HG02798 (cell line): ENCODE measurements at regions not wholly inside any gene's neighbourhood (a gene's known extent, or its start where the extent isn't known, plus 50 kb on each side); places are given as distances from the start of the nearest gene placed in this dataset.
"Not testable (repeated sequence)": the region's sequence is repeated elsewhere in the genome, so short reads cannot be mapped to it uniquely, and the experiment has no call there.

Source experiments
- ATAC-seq: cut with Tn5 transposase; IDR thresholded peaks from one replicate; pipeline ENCODE4 v1.9.1; 2021; ENCODE audit warnings: mild to moderate bottlenecking; ENCODE audit not compliant: unreplicated experiment, poor library complexity

- no peak for ATAC-seq
Observed at GRCh38 chr7:96825285-96825684, 115.6 kb upstream of the SEM1 start.

GRCh38 chr7:96826089-96826488 lies 116.4 kb upstream of the SEM1 start:
- no peak for ATAC-seq

- ATAC-seq, result no peak
Observed at GRCh38 chr7:96827701-96828100, 118.1 kb upstream of the SEM1 start.

- ATAC-seq, result not testable (repeated sequence)
Observed at GRCh38 chr7:96829121-96829520, 119.5 kb upstream of the SEM1 start.

GRCh38 chr7:96831446-96831845 lies 121.8 kb upstream of the SEM1 start:
- ATAC-seq, result no peak

- ATAC-seq, result no peak
Observed at GRCh38 chr7:96832092-96832662, 122.5 kb upstream of the SEM1 start.

- ATAC-seq, result no peak
Observed at GRCh38 chr7:96833676-96834453, 124.2 kb upstream of the SEM1 start.

- no peak for ATAC-seq
Observed at GRCh38 chr7:96836456-96836855, 126.8 kb upstream of the SEM1 start.

- ATAC-seq, result peak; percentile 85
Observed at GRCh38 chr7:96837593-96837992, 127.9 kb upstream of the SEM1 start.

- no peak for ATAC-seq
Observed at GRCh38 chr7:96838481-96838880, 128.8 kb upstream of the SEM1 start.

- ATAC-seq, result no peak
Observed at GRCh38 chr7:96855139-96855538, 145.5 kb upstream of the SEM1 start.

- no peak for ATAC-seq
Observed at GRCh38 chr7:96855691-96856090, 146.0 kb upstream of the SEM1 start.

- ATAC-seq, result no peak
Observed at GRCh38 chr7:96869538-96869937, 135.8 kb upstream of the DLX6 start.

- no peak for ATAC-seq
Observed at GRCh38 chr7:96870185-96870584, 135.2 kb upstream of the DLX6 start.

- ATAC-seq, result no peak
Observed at GRCh38 chr7:96870934-96871333, 134.4 kb upstream of the DLX6 start.

GRCh38 chr7:96887426-96887825 lies 117.9 kb upstream of the DLX6 start:
- no peak for ATAC-seq

GRCh38 chr7:96899108-96899507 lies 106.2 kb upstream of the DLX6 start:
- ATAC-seq, result no peak

GRCh38 chr7:96901822-96902445 lies 103.4 kb upstream of the DLX6 start:
- ATAC-seq, result no peak

GRCh38 chr7:96903906-96904305 lies 101.4 kb upstream of the DLX6 start:
- ATAC-seq, result no peak

GRCh38 chr7:96910486-96910885 lies 94.9 kb upstream of the DLX6 start:
- ATAC-seq, result no peak

GRCh38 chr7:96915029-96915428 lies 90.3 kb upstream of the DLX6 start:
- ATAC-seq, result no peak

GRCh38 chr7:96920064-96920463 lies 85.3 kb upstream of the DLX6 start:
- ATAC-seq, result no peak
